ENCODE measurements at regions not wholly inside any gene's neighbourhood (a gene's known extent, or its start where the extent isn't known, plus 50 kb on each side); places are given as distances from the start of the nearest gene placed in this dataset.

DNA sequence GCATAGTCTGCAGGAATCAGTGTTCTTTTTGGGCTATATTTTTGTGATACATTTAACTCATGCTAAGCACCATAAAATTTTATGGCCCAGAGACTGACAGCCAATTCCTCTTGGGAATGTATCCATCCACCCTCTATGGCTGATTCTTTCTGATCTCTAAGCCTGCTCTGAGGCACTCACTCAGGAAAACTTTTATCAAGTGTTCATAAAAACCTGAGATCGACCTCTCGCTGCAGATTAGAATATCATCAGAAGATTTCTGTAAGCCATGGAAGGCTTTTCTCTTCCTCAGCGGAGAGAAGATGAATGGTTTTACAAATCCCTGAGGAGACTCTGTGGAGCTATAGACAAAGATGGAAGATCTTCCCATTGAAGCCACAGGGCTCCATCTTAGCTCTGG is 489.8 kb upstream of the GHITM start:
- H3K36me3 ChIP-seq (ENCODE audit: control insufficient read depth, insufficient read depth, low read length): no peaks in the 10 kb centered on the region
- H3K4me3 ChIP-seq (ENCODE audit: low read depth, low read length): no peak overlapping the region
- TF ChIP-seq, protein P1, sequence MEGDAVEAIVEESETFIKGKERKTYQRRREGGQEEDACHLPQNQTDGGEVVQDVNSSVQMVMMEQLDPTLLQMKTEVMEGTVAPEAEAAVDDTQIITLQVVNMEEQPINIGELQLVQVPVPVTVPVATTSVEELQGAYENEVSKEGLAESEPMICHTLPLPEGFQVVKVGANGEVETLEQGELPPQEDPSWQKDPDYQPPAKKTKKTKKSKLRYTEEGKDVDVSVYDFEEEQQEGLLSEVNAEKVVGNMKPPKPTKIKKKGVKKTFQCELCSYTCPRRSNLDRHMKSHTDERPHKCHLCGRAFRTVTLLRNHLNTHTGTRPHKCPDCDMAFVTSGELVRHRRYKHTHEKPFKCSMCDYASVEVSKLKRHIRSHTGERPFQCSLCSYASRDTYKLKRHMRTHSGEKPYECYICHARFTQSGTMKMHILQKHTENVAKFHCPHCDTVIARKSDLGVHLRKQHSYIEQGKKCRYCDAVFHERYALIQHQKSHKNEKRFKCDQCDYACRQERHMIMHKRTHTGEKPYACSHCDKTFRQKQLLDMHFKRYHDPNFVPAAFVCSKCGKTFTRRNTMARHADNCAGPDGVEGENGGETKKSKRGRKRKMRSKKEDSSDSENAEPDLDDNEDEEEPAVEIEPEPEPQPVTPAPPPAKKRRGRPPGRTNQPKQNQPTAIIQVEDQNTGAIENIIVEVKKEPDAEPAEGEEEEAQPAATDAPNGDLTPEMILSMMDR (IDR thresholded peaks at IDR 0.05; ENCODE audit: insufficient read depth, low read length, poor library complexity, severe bottlenecking): no peak
- no peaks in the 10 kb centered on the region for H3K27me3 ChIP-seq (ENCODE audit: control insufficient read depth, insufficient read depth, low read length)
- no peak for DNase-seq (ENCODE audit: low read depth)

DNA sequence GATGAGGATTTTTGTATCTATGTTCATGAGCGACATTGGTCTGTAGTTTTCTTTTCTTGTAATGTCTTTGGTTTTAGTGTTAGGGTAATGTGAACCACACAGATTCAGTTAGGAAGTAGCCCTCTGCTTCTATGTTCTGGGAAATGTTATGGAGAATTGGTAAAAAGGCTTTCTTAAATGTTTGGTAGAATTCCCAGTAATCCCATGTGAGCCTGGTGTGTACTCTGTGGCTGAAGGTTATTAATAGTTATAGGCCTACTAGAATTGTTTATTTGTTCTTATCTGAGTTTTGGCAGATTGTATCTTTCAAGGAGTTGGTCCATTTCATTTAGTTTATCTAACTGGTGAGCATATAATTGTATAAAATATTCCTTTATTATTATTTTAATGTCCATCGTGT is 484.6 kb upstream of the GHITM start:
- no peaks in the 10 kb centered on the region for H3K27me3 ChIP-seq (ENCODE audit: control insufficient read depth, insufficient read depth, low read length)
- no peak overlapping the region for H3K4me3 ChIP-seq (ENCODE audit: low read depth, low read length)
- no peak for DNase-seq (ENCODE audit: low read depth)
- TF ChIP-seq, protein P1 (IDR thresholded peaks at IDR 0.05; ENCODE audit: insufficient read depth, low read length, poor library complexity, severe bottlenecking): no peak
- H3K36me3 ChIP-seq (ENCODE audit: control insufficient read depth, insufficient read depth, low read length): no peaks in the 10 kb centered on the region

DNA sequence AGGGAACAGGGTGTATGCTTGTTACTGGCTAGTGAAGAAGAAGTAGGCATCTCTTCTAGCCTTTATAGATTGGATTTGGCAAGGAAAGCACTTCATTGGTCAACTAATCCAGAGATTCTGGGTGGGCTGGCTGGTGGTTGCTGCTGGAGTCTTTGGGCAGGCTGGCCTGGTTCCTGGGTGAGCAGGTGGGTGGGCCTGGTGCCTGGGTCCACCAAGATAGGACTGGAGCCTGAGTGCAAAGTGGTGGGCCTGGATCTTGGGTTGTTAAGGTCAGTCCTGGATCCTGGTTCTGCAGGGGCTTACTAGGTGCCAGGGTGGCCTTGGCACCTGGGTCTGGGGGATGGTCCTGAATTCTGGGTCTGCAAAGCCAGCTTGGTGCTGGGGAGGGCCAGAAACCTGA is 482.4 kb upstream of the GHITM start:
- no peaks in the 10 kb centered on the region for H3K36me3 ChIP-seq (ENCODE audit: control insufficient read depth, insufficient read depth, low read length)
- no peak overlapping the region for H3K4me3 ChIP-seq (ENCODE audit: low read depth, low read length)
- TF ChIP-seq, protein P1 (IDR thresholded peaks at IDR 0.05; ENCODE audit: insufficient read depth, low read length, poor library complexity, severe bottlenecking): no peak
- DNase-seq (ENCODE audit: low read depth): no peak
- H3K27me3 ChIP-seq (ENCODE audit: control insufficient read depth, insufficient read depth, low read length): no peaks in the 10 kb centered on the region

DNA sequence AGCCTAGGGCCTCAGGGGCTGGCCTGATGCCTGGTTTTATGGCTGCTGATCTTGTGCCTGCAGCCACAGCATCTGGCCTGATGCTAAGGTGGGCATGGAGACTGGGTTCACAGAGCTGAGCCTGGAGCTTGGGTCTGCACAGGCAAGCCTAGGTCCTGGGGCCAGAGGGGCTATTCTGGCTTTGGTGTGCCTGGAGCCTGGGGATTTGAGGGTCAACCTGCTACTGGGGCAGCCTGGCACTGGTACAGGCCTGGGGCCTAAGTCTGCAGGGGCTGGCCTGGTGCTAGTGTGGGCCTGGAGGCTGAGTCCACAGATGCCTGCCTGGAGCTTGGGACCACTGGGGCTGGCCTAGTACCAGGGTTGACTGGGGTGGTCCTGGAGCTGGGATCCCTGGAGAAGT is 481.8 kb upstream of the GHITM start:
- H3K4me3 ChIP-seq (ENCODE audit: low read depth, low read length): no peak overlapping the region
- TF ChIP-seq, protein P1 (IDR thresholded peaks at IDR 0.05; ENCODE audit: insufficient read depth, low read length, poor library complexity, severe bottlenecking): no peak
- no peaks in the 10 kb centered on the region for H3K36me3 ChIP-seq (ENCODE audit: control insufficient read depth, insufficient read depth, low read length)
- DNase-seq (ENCODE audit: low read depth): no peak
- no peaks in the 10 kb centered on the region for H3K27me3 ChIP-seq (ENCODE audit: control insufficient read depth, insufficient read depth, low read length)

GRCh38 chr10:83663918-83664317 is 475.4 kb upstream of the GHITM start:
- no peaks in the 10 kb centered on the region for H3K27me3 ChIP-seq (ENCODE audit: control insufficient read depth, insufficient read depth, low read length)
- no peak for DNase-seq (ENCODE audit: low read depth)
- TF ChIP-seq, protein P1 (IDR thresholded peaks at IDR 0.05; ENCODE audit: insufficient read depth, low read length, poor library complexity, severe bottlenecking): no peak
- no peaks in the 10 kb centered on the region for H3K36me3 ChIP-seq (ENCODE audit: control insufficient read depth, insufficient read depth, low read length)
- no peak overlapping the region for H3K4me3 ChIP-seq (ENCODE audit: low read depth, low read length)

DNA sequence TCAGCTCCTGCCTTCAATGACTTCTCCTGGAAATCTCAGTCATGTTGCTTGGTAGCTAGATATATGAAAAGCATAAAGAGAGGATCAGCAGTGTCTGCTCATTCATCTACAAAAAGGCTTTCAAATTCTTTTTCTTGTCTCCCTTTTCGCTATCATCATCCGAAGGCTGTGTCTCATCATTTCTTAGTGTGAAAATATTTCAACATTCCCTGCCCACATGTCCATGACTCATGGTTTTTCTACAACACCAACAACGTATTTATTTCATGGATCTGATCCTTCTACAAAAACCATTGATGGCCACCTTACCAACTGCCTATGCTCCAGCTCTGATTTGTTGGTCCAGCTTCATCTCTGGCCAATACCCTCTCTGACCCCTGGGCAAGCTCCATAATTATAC is 472.5 kb upstream of the GHITM start:
- H3K36me3 ChIP-seq (ENCODE audit: control insufficient read depth, insufficient read depth, low read length): no peaks in the 10 kb centered on the region
- no peak for DNase-seq (ENCODE audit: low read depth)
- TF ChIP-seq, protein P1 (IDR thresholded peaks at IDR 0.05; ENCODE audit: insufficient read depth, low read length, poor library complexity, severe bottlenecking): no peak
- H3K27me3 ChIP-seq (ENCODE audit: control insufficient read depth, insufficient read depth, low read length): no peaks in the 10 kb centered on the region
- no peak overlapping the region for H3K4me3 ChIP-seq (ENCODE audit: low read depth, low read length)

Measured in kidney epithelial cell (primary cell).